Ishikawa (cell line): ENCODE measurements at regions not wholly inside any gene's neighbourhood (a gene's known extent, or its start where the extent isn't known, plus 50 kb on each side); places are given as distances from the start of the nearest gene placed in this dataset.

Experiments
- CEBPB ChIP-seq: IDR thresholded peaks from 2 replicates; pipeline ENCODE4 v1.6.1; 2012
- CREB1 ChIP-seq: IDR thresholded peaks from 2 replicates; pipeline ENCODE4 v1.6.1; 2012; ENCODE audit warnings: low read depth
- EGR1 ChIP-seq: IDR thresholded peaks from 2 replicates; pipeline ENCODE4 v1.6.1; 2012
- EP300 ChIP-seq: IDR thresholded peaks from 2 replicates; pipeline ENCODE4 v1.6.1; 2012; ENCODE audit warnings: borderline replicate concordance
- FOXM1 ChIP-seq: IDR thresholded peaks from 2 replicates; pipeline ENCODE4 v1.6.1; 2012; ENCODE audit warnings: low read depth, borderline replicate concordance
- RAD21 ChIP-seq: IDR thresholded peaks from 2 replicates; pipeline ENCODE4 v1.6.1; 2012; ENCODE audit warnings: low read depth
- TCF12 ChIP-seq: IDR thresholded peaks from 2 replicates; pipeline ENCODE4 v1.6.1; 2012; ENCODE audit warnings: low read depth
- TEAD4 ChIP-seq: IDR thresholded peaks from 2 replicates; pipeline ENCODE4 v1.6.1; 2012
- YY1 ChIP-seq: IDR thresholded peaks from 2 replicates; pipeline ENCODE4 v1.6.1; 2012; ENCODE audit warnings: low read depth
- ZBTB7A ChIP-seq: IDR thresholded peaks from 2 replicates; pipeline ENCODE4 v1.6.1; 2012; ENCODE audit warnings: low read depth
- TF ChIP-seq, protein P1 (sequence below): IDR thresholded peaks from 2 replicates; pipeline ENCODE4 v1.6.1; 2012; ENCODE audit warnings: low read depth, mild to moderate bottlenecking

DNA sequence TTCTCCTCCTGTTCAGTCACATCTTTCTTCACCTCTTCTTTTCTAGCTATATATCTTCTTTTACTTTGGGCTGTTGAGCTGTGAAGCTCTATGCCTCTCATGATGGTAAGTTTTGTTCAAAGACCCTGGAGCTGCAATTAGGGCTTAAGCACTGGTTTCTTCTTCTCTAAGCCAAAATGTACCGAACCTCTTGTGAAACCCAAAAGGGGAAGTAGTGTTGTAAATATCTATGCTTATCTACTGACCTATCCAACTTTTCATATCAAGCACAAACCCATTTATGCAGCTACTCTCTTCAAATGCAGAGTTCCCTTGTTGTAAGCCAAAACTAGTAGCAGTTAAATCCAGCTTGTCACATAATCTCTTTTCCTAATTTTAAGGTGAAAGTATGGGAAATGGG, 123.6 kb upstream of the CD96 start:
- TF ChIP-seq FOXM1 = no peak
- no peak for TF ChIP-seq YY1
- TF ChIP-seq TEAD4 = no peak
- no peak for TF ChIP-seq RAD21
- TF ChIP-seq EP300 = no peak
- no peak for TF ChIP-seq CEBPB
- no peak for TF ChIP-seq ZBTB7A
- TF ChIP-seq, protein P1, sequence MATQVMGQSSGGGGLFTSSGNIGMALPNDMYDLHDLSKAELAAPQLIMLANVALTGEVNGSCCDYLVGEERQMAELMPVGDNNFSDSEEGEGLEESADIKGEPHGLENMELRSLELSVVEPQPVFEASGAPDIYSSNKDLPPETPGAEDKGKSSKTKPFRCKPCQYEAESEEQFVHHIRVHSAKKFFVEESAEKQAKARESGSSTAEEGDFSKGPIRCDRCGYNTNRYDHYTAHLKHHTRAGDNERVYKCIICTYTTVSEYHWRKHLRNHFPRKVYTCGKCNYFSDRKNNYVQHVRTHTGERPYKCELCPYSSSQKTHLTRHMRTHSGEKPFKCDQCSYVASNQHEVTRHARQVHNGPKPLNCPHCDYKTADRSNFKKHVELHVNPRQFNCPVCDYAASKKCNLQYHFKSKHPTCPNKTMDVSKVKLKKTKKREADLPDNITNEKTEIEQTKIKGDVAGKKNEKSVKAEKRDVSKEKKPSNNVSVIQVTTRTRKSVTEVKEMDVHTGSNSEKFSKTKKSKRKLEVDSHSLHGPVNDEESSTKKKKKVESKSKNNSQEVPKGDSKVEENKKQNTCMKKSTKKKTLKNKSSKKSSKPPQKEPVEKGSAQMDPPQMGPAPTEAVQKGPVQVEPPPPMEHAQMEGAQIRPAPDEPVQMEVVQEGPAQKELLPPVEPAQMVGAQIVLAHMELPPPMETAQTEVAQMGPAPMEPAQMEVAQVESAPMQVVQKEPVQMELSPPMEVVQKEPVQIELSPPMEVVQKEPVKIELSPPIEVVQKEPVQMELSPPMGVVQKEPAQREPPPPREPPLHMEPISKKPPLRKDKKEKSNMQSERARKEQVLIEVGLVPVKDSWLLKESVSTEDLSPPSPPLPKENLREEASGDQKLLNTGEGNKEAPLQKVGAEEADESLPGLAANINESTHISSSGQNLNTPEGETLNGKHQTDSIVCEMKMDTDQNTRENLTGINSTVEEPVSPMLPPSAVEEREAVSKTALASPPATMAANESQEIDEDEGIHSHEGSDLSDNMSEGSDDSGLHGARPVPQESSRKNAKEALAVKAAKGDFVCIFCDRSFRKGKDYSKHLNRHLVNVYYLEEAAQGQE = no peak
- TF ChIP-seq CREB1 = no peak
- TF ChIP-seq TCF12 = no peak
- TF ChIP-seq EGR1 = no peak
